Heart left ventricle (tissue), 13 donors: ENCODE measurements at regions not wholly inside any gene's neighbourhood (a gene's known extent, or its start where the extent isn't known, plus 50 kb on each side); places are given as distances from the start of the nearest gene placed in this dataset.

Experiments used
- POLR2A ChIP-seq, 2 donors: fragments of 450-650 bp; IDR thresholded peaks; one replicate each; pipeline ENCODE4 v1.6.1; 2017; ENCODE audit warnings: antibody characterized with exemption in 2 of 2, mild to moderate bottlenecking in 2 of 2, moderate library complexity in 2 of 2
- TF ChIP-seq, protein P1 (sequence below), 12 donors: fragments of 200-600 bp; sonication (generic) in 4 of 12; IDR thresholded peaks; one replicate each; pipeline versions ENCODE4 v1.5.0 to v1.8.0; 2018 to 2022; ENCODE audit warnings: antibody characterized with exemption in 12 of 12, mild to moderate bottlenecking in 5 of 12
- donor health status: ischemic (EF 13 %, LVEDD 7.1; RV severe dilation, severe dysfunction).
- donor health status: DM: no; HTN: yes; CAD: no.
- donor health status: DM: no; HTN: no; CAD: no.
- donor health status: ischemic (EF 25% LVEDD 6.9; RV normal size, moderate dysfunction).
- donor health status: ischemic (EF 25% LVEDD 5.7; RV mildly dilated, moderate dysfunction).
- donor health status: ischemic (EF 35%, LVEDD 5.7; RV mildly dilated, moderate dysfunction).
- donor health status: nonischemic (EF 11% LVEDD 7.7; RV severe dilation, severe dysfunction).
- donor health status: DM: yes; HTN: yes; CAD: no.
- donor health status: PGD.
- donor health status: ischemic (EF 29% LVEDD 5.4; RV normal size, mild dysfunction).
- donor health status: nonischemic (EF 23%, LVEDD 6.1; RV moderate dilation, normal function).

DNA sequence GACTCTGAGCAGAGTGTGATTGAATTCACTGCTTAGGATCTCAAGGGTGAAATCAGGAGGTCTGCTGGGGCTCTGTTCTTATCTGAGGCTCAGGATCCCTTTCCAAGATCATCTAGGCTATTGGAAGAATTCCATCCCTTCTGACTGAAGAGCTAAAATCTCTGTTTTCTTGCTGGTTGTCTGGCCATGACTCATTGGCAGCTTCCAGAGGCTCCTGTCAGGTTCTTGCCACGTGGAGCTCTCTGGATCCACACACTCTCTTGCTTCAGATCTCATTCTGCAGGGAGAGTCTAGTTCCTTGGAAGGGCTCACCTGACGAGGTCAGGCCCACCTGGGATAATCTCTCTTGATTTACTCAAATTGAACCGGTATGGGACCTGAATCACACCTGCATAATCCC, 930.7 kb downstream of the CDH8 start:
- TF ChIP-seq, protein P1, sequence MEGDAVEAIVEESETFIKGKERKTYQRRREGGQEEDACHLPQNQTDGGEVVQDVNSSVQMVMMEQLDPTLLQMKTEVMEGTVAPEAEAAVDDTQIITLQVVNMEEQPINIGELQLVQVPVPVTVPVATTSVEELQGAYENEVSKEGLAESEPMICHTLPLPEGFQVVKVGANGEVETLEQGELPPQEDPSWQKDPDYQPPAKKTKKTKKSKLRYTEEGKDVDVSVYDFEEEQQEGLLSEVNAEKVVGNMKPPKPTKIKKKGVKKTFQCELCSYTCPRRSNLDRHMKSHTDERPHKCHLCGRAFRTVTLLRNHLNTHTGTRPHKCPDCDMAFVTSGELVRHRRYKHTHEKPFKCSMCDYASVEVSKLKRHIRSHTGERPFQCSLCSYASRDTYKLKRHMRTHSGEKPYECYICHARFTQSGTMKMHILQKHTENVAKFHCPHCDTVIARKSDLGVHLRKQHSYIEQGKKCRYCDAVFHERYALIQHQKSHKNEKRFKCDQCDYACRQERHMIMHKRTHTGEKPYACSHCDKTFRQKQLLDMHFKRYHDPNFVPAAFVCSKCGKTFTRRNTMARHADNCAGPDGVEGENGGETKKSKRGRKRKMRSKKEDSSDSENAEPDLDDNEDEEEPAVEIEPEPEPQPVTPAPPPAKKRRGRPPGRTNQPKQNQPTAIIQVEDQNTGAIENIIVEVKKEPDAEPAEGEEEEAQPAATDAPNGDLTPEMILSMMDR (IDR thresholded peaks at IDR 0.05), result no peak
- TF ChIP-seq POLR2A (IDR thresholded peaks at IDR 0.05), result no peak
